ENCODE measurements at regions not wholly inside any gene's neighbourhood (a gene's known extent, or its start where the extent isn't known, plus 50 kb on each side); places are given as distances from the start of the nearest gene placed in this dataset.
"Not testable (repeated sequence)": the region's sequence is repeated elsewhere in the genome, so short reads cannot be mapped to it uniquely, and the experiment has no call there.

- not testable (repeated sequence) for DNase-seq (ENCODE audit: low spot score in 2 of 2)
Measured at GRCh38 chr20:5453745-5454144, 137.0 kb upstream of the PROKR2 start.

DNA sequence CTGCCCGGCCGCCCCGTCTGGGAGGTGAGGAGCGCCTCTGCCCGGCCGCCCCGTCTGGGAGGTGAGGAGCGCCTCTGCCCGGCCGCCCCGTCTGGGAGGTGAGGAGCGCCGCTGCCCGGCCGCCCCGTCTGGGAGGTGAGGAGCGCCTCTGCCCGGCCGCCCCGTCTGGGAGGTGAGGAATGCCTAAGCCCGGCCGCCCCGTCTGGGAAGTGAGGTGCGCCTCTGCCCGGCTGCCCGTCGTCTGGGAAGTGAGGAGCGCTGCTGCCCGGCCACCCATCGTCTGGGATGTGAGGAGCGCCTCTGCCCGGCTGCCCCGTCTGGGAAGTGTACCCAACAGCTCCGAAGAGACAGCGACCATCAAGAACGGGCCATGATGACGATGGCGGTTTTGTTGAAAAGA, 136.6 kb upstream of the PROKR2 start:
- not testable (repeated sequence) for FAIRE-seq; DNase-seq (ENCODE audit: low spot score in 2 of 2)

More at GRCh38 chr20:5453745-5454144, 137.0 kb upstream of the PROKR2 start:
- not testable (repeated sequence) for FAIRE-seq

GRCh38 chr20:5452691-5453090, 135.9 kb upstream of the PROKR2 start:
- not testable (repeated sequence) for DNase-seq (ENCODE audit: low spot score in 2 of 2); FAIRE-seq

DNA sequence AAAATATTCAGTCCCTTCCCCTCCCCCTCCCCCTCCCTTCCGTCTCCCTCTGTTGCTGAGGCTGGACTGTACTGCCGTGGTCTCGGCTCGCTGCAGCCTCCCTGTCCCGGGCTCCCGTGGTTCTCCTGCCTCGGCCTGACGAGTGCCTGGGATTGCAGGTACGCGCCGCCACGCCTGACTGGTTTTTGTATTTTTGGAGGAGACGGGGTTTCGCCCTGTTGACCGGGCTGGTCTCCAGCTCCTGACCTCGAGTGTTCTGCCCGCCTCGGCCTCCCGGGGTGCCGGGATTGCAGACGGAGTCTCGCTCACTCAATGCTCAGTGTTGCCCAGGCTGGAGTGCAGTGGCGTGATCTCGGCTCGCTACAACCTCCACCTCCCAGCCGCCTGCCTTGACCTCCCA, 135.5 kb upstream of the PROKR2 start:
- FAIRE-seq, result not testable (repeated sequence)

GRCh38 chr20:5451643-5452210, 135.0 kb upstream of the PROKR2 start:
- DNase-seq (ENCODE audit: low spot score in 2 of 2), result no peak
- no peak for FAIRE-seq

More for the DNA sequence above, 135.5 kb upstream of the PROKR2 start:
- not testable (repeated sequence) for DNase-seq (ENCODE audit: low spot score in 2 of 2)

DNA sequence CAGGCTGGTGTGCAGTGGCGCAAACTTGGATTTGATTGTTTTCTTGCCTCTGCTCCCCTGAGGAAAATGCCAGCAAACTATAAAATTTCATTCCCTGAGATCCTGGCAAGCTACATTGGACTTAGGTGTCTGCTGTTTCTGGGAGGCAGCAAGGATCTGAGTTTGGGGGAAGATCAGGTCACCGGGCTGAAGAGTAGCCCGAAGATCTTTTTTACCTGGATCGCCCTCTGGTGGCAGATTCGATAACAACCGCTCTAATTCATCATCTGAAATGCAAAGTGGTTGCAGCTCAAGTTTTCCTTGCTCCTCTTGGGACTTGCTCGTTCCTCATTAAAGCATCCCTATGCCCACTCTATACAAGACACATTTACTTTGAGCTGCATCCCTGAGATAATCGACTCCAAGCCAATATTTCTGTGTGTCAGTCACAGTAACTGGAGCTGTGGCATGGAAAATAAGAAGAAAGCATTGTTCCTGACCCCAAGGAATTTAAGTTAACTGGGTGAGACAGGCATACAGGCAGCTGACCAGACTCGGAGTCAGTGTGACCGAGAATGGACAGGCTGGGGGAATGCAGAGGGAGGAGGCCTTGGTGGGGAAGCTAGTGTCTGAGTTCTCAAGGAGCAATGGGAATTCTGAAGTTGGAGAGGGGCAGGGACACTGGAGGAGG, 131.8 kb upstream of the PROKR2 start:
- peak; percentile 60 to 63 for DNase-seq (ENCODE audit: low spot score in 2 of 2)
- no peak for FAIRE-seq

DNA sequence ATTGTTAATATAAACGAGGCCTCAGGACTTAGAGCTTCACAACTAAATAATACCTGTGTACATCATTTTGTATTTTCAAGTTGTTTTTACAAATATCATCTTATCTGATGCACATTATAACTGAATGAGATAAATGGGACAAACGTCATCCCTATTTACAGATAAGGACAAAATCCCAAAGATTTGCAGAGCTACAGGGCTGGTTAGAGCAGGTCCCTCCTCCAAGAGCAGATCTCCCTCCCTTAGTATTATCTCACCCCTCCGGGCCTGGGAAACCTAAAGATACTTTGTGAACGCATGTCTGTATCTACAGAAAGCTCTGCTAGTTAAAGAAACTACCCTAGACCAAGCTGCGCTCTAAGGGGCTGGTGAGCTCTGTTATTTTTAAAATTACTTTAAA, 130.4 kb upstream of the PROKR2 start:
- no peak for FAIRE-seq

GRCh38 chr20:5445611-5446010, 128.9 kb upstream of the PROKR2 start:
- no peak for DNase-seq (ENCODE audit: low spot score in 2 of 2)
- no peak for FAIRE-seq

More for the DNA sequence above, 130.4 kb upstream of the PROKR2 start:
- DNase-seq (ENCODE audit: low spot score in 2 of 2), result no peak

- FAIRE-seq (no peak), DNase-seq (ENCODE audit: low spot score in 2 of 2) (no peak)
Measured at GRCh38 chr20:5442101-5442500, 125.3 kb upstream of the PROKR2 start.

DNA sequence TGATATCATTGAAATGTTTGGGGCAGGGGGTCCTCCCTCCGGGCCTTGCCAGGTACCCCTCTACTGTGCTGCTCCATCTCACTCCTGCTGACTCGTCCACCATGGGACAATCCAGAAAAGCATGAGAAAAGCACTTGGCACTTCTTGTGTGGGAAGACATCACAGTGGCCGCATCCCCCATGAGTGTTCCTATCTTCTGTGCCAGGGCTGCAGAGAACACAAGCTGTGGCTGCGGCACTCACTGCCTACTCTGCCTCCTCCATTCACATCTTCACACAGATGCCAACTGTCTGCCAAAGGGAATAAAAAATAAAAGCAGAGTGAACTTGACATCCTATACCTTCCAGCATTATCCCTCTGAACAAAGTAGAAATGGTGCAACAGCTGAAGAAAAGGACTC, 117.4 kb upstream of the PROKR2 start:
- no peak for FAIRE-seq
- no peak for DNase-seq (ENCODE audit: low spot score in 2 of 2)

DNA sequence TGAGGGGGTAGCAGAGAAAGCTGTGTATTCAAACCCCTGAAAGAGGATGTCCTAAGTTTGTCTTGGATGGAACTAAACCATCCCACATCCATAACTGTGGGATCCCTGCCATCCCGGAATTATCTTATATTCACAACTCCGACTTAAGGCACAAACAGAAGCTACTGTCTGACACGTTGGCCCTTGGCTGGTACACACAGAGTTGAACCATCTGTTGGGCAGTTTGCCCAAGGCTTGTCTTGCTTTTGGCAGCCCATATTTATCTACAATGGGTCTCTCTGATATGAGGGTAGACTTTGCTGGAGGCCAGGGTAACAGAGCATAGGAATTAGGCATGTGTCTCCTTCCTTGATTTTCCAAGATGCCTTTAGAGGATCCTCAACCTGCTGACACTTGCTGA, 116.6 kb upstream of the PROKR2 start:
- DNase-seq (ENCODE audit: low spot score in 2 of 2), result no peak
- FAIRE-seq, result no peak

GRCh38 chr20:5432030-5432429, 115.3 kb upstream of the PROKR2 start:
- FAIRE-seq (no peak), DNase-seq (ENCODE audit: low spot score in 2 of 2) (no peak)

DNA sequence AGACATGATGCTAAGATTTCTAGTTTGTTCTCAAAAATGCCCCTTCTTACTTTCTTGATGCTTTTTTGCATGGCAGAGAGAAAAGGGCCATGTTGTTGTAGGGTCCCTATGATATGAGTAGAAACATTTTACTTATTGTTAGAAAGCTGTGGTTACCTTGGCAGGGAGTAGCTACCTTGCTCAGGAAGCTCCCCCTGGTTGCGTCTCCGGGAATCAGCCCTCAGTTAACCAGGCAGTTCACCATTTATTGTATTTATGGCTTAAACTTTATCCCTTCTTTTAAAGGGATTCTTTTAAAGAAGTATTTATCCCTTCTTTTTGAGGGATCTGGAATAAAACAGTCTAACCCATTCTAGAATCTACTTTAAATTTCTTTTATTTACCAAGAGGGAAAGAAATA, 113.9 kb upstream of the PROKR2 start:
- DNase-seq (ENCODE audit: low spot score in 2 of 2) (no peak), FAIRE-seq (no peak)

GRCh38 chr20:5426026-5426425, 109.3 kb upstream of the PROKR2 start:
- FAIRE-seq, result no peak
- no peak for DNase-seq (ENCODE audit: low spot score in 2 of 2)

DNA sequence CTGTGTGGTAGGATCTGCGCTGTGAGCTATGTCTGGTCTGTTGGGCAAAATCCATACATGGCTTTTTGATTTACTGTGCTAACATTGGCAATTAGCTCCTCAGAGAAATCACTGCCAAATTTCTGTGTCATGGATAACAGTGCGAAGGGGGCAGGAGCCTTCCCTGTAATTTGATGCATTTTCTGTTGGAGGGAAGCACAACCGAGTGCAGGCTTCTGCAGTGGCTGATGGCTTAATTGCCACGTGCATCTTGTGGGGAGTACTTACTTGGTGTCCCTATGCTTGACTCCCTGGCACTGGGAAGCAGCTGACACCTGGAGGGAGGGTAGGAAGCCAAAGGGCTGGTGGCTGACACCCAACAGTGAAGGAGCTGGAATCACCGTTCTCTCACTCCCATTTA, 99.3 kb upstream of the PROKR2 start:
- DNase-seq (ENCODE audit: low spot score in 2 of 2) (no peak), FAIRE-seq (no peak)

GRCh38 chr20:5413394-5413793, 96.6 kb upstream of the PROKR2 start:
- no peak for FAIRE-seq

GRCh38 chr20:5410470-5410869, 93.7 kb upstream of the PROKR2 start:
- no peak for FAIRE-seq
- DNase-seq (ENCODE audit: low spot score in 2 of 2), result no peak

More at GRCh38 chr20:5413394-5413793, 96.6 kb upstream of the PROKR2 start:
- no peak for DNase-seq (ENCODE audit: low spot score in 2 of 2)

DNA sequence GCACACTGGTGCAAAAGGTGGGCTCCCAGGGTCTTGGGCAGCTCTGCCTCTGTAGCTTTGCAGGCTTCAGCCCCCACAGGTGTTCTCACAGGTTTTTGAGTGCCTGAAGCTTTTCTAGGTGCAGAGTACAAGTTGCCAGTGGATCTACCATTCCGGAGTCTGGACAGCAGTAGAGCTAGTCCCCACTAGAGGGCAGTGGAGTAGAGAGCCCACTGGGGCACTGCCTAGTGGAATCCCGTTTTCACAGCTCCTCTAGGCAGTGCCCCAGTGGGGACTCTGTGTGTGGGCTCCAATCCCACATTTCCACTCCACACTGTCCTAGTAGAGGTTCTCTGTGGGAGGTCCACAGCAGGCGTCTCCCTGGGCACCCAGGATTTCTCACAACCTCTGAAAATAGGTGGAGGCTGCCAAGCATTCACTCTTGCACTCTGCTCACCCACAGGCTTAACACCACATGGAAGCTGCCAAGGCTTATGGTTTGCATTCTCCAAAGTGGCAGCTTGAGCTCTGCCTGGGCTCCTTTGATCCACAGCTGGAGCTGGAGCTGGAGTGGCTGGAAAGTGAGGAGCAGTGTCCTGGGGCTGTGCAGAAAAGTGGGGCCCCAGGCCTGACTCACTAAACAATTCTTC, 86.3 kb upstream of the PROKR2 start:
- no peak for FAIRE-seq
- no peak for DNase-seq (ENCODE audit: low spot score in 2 of 2)

GRCh38 chr20:5401277-5401875, 84.6 kb upstream of the PROKR2 start:
- no peak for DNase-seq (ENCODE audit: low spot score in 2 of 2)
- no peak for FAIRE-seq

- DNase-seq (ENCODE audit: low spot score in 2 of 2) (no peak), FAIRE-seq (no peak)
Measured at GRCh38 chr20:5400164-5400762, 83.5 kb upstream of the PROKR2 start.

- DNase-seq (ENCODE audit: low spot score in 2 of 2), result no peak
Measured at GRCh38 chr20:5397393-5397792, 80.6 kb upstream of the PROKR2 start.

More at GRCh38 chr20:5397393-5397792, 80.6 kb upstream of the PROKR2 start:
- no peak for FAIRE-seq

All from frontal cortex (tissue), 3 donors.